HAP-1 (cell line): ENCODE measurements at regions not wholly inside any gene's neighbourhood (a gene's known extent, or its start where the extent isn't known, plus 50 kb on each side); places are given as distances from the start of the nearest gene placed in this dataset.
A peak's percentile ranks its signal among the peaks of the same experiment; 100 is the strongest.
"Not testable (repeated sequence)": the region's sequence is repeated elsewhere in the genome, so short reads cannot be mapped to it uniquely, and the experiment has no call there.

Experiments used
- DNase-seq, 2 experiments: peaks; one replicate each; pipeline ENCODE4 v3.0.0-alpha.2; 2016 to 2020; ENCODE audit warnings: low spot score in 2 of 2
- H3K27me3 ChIP-seq: fragments of 250-450 bp; sonication (Bioruptor Pico); 2 replicates; pipeline ENCODE4 v1.5.1; 2020; ENCODE audit warnings: low read depth, mild to moderate bottlenecking, moderate library complexity
- H3K36me3 ChIP-seq: fragments of 250-450 bp; sonication (Bioruptor Pico); replicated peaks from 2 replicates; pipeline ENCODE4 v1.5.1; 2020; ENCODE audit warnings: mild to moderate bottlenecking
- H3K4me1 ChIP-seq: fragments of 250-450 bp; sonication (Bioruptor Pico); 2 replicates; pipeline ENCODE4 v1.5.1; 2020; ENCODE audit warnings: mild to moderate bottlenecking
- H3K4me3 ChIP-seq: fragments of 250-450 bp; sonication (Bioruptor Pico); 2 replicates; pipeline ENCODE4 v1.5.1; 2020; ENCODE audit warnings: mild to moderate bottlenecking, moderate library complexity
- H3K9me3 ChIP-seq: fragments of 250-450 bp; sonication (Bioruptor Pico); 2 replicates; pipeline ENCODE4 v1.5.1; 2020; ENCODE audit warnings: mild to moderate bottlenecking, moderate library complexity
- in situ Hi-C: fragments of 300-500 bp; cut with MboI; formaldehyde crosslinking; loops from 3 replicates; pipeline ENCODE4 v1.14.3; 2020; ENCODE audit warnings: low sequenced_read_pairs, inconsistent platforms, mixed read lengths

DNA sequence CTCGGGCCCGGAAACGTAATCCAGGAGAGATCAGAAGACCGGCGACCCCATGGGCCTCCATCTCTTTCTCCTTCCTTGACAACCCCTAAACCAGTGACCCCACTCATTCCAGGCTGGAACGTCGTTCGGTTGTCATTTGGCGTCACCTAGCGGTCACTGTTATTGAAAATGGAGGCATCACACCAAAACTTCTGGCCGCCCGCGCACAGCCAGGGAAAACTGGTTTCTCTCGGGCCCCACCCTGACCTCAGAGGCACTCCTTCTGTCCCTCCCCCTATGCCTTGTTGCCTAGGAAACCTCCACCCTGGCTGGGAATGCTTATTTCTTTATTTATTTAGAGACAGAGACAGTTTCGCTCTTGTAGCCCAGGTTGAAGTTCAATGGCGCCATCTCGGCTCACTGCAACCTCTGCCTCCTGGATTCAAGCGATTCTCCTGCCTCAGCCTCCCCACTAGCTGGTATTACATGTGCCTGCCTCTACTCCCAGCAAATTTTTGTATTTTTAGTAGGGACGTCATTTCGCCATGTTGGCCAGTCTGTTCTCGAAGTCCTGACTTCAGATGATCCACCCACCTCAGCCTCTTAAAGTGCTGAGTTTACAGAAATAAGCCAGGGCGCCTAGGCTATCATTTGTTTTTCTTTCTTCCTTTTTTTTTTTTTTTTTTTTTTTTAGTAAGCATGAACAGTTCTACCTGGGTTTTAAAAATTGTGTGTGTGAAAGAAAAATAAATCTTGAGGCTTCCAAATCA, 2144.1 kb upstream of the TPTE start:
- H3K9me3 ChIP-seq, DNase-seq, H3K36me3 ChIP-seq, H3K4me3 ChIP-seq, H3K4me1 ChIP-seq, in situ Hi-C loops, H3K27me3 ChIP-seq: not testable (repeated sequence)

- in situ Hi-C loops, DNase-seq, H3K9me3 ChIP-seq, H3K27me3 ChIP-seq, H3K4me1 ChIP-seq, H3K36me3 ChIP-seq, H3K4me3 ChIP-seq: not testable (repeated sequence)
Observed at GRCh38 chr21:8380419-8381079, 2140.8 kb upstream of the TPTE start.

- H3K27me3 ChIP-seq, DNase-seq, in situ Hi-C loops, H3K36me3 ChIP-seq, H3K4me1 ChIP-seq, H3K4me3 ChIP-seq, H3K9me3 ChIP-seq: not testable (repeated sequence)
Observed at GRCh38 chr21:8388169-8388939, 2133.0 kb upstream of the TPTE start.

DNA sequence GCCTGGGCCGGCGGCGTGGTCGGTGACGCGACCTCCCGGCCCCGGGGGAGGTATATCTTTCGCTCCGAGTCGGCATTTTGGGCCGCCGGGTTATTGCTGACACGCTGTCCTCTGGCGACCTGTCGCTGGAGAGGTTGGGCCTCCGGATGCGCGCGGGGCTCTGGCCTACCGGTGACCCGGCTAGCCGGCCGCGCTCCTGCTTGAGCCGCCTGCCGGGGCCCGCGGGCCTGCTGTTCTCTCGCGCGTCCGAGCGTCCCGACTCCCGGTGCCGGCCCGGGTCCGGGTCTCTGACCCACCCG, 2132.5 kb upstream of the TPTE start:
- DNase-seq, H3K4me1 ChIP-seq, H3K9me3 ChIP-seq, H3K27me3 ChIP-seq, in situ Hi-C loops, H3K36me3 ChIP-seq, H3K4me3 ChIP-seq: not testable (repeated sequence)

GRCh38 chr21:8390550-8391171, 2130.7 kb upstream of the TPTE start:
- in situ Hi-C loops, H3K9me3 ChIP-seq, DNase-seq, H3K36me3 ChIP-seq, H3K4me3 ChIP-seq, H3K4me1 ChIP-seq, H3K27me3 ChIP-seq: not testable (repeated sequence)

DNA sequence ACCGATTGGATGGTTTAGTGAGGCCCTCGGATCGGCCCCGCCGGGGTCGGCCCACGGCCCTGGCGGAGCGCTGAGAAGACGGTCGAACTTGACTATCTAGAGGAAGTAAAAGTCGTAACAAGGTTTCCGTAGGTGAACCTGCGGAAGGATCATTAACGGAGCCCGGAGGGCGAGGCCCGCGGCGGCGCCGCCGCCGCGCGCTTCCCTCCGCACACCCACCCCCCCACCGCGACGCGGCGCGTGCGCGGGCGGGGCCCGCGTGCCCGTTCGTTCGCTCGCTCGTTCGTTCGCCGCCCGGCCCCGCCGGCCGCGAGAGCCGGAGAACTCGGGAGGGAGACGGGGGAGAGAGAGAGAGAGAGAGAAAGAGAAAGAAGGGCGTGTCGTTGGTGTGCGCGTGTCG, 2127.0 kb upstream of the TPTE start:
- in situ Hi-C loops, result not testable (repeated sequence)

DNA sequence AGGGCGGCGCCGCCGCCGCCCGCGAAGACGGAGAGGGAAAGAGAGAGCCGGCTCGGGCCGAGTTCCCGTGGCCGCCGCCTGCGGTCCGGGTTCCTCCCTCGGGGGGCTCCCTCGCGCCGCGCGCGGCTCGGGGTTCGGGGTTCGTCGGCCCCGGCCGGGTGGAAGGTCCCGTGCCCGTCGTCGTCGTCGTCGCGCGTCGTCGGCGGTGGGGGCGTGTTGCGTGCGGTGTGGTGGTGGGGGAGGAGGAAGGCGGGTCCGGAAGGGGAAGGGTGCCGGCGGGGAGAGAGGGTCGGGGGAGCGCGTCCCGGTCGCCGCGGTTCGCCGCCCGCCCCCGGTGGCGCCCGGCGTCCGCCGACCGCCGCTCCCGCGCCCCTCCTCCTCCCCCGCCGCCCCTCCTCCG, 2125.4 kb upstream of the TPTE start:
- H3K27me3 ChIP-seq, H3K4me1 ChIP-seq, H3K9me3 ChIP-seq, H3K4me3 ChIP-seq, in situ Hi-C loops, DNase-seq, H3K36me3 ChIP-seq: not testable (repeated sequence)

More for the DNA sequence above, 2127.0 kb upstream of the TPTE start:
- H3K4me1 ChIP-seq, DNase-seq, H3K9me3 ChIP-seq, H3K36me3 ChIP-seq, H3K27me3 ChIP-seq, H3K4me3 ChIP-seq: not testable (repeated sequence)

GRCh38 chr21:8398870-8399437, 2122.4 kb upstream of the TPTE start:
- in situ Hi-C loops, H3K4me1 ChIP-seq, DNase-seq, H3K9me3 ChIP-seq, H3K4me3 ChIP-seq, H3K36me3 ChIP-seq, H3K27me3 ChIP-seq: not testable (repeated sequence)

- in situ Hi-C loops, H3K4me1 ChIP-seq, DNase-seq, H3K36me3 ChIP-seq, H3K9me3 ChIP-seq, H3K27me3 ChIP-seq, H3K4me3 ChIP-seq: not testable (repeated sequence)
Observed at GRCh38 chr21:8399866-8400265, 2121.5 kb upstream of the TPTE start.

DNA sequence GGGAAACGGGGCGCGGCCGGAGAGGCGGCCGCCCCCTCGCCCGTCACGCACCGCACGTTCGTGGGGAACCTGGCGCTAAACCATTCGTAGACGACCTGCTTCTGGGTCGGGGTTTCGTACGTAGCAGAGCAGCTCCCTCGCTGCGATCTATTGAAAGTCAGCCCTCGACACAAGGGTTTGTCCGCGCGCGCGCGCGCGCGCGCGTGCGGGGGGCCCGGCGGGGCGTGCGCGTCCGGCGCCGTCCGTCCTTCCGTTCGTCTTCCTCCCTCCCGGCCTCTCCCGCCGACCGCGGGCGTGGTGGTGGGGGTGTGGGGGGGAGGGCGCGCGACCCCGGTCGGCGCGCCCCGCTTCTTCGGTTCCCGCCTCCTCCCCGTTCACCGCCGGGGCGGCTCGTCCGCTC, 2119.6 kb upstream of the TPTE start:
- DNase-seq, H3K4me1 ChIP-seq, H3K9me3 ChIP-seq, in situ Hi-C loops, H3K36me3 ChIP-seq, H3K27me3 ChIP-seq, H3K4me3 ChIP-seq: not testable (repeated sequence)

GRCh38 chr21:8406331-8406730, 2115.1 kb upstream of the TPTE start:
- H3K27me3 ChIP-seq, in situ Hi-C loops, H3K4me3 ChIP-seq, H3K4me1 ChIP-seq, DNase-seq, H3K9me3 ChIP-seq, H3K36me3 ChIP-seq: not testable (repeated sequence)

GRCh38 chr21:8411139-8411671, 2110.2 kb upstream of the TPTE start:
- H3K27me3 ChIP-seq, H3K4me1 ChIP-seq, H3K9me3 ChIP-seq, H3K4me3 ChIP-seq, DNase-seq, H3K36me3 ChIP-seq, in situ Hi-C loops: not testable (repeated sequence)

- H3K27me3 ChIP-seq, H3K9me3 ChIP-seq, in situ Hi-C loops, H3K4me1 ChIP-seq, H3K36me3 ChIP-seq, H3K4me3 ChIP-seq: not testable (repeated sequence)
- peak in 1 of 2 experiments; percentile 6 for DNase-seq
Observed at GRCh38 chr21:8419925-8420560, 2101.3 kb upstream of the TPTE start.
